H9 (cell line): ENCODE measurements at regions not wholly inside any gene's neighbourhood (a gene's known extent, or its start where the extent isn't known, plus 50 kb on each side); places are given as distances from the start of the nearest gene placed in this dataset.

Experiments used
- DNase-seq: peaks from one replicate; pipeline ENCODE4 v3.0.0-alpha.2; 2017
- H2AFZ ChIP-seq: one replicate; pipeline ENCODE4 v1.6.1; 2013; ENCODE audit warnings: mild to moderate bottlenecking, low read length, control low read depth, moderate library complexity
- H2AK5ac ChIP-seq: 2 replicates; pipeline ENCODE4 v1.6.1; 2013; ENCODE audit warnings: low read length, control low read depth, mixed read lengths; ENCODE audit not compliant: insufficient read length
- H2BK120ac ChIP-seq: one replicate; pipeline ENCODE4 v1.6.1; 2013; ENCODE audit warnings: low read depth, mild to moderate bottlenecking, low read length, control low read depth, inconsistent platforms; ENCODE audit not compliant: poor library complexity, severe bottlenecking
- H2BK12ac ChIP-seq: 2 replicates; pipeline ENCODE4 v1.6.1; 2013; ENCODE audit warnings: low read length, control low read depth, mixed read lengths, low read depth; ENCODE audit not compliant: insufficient read length
- H2BK15ac ChIP-seq: 2 replicates; pipeline ENCODE4 v1.6.1; 2013; ENCODE audit warnings: low read depth, low read length, control low read depth
- H2BK20ac ChIP-seq: one replicate; pipeline ENCODE4 v1.6.1; 2013; ENCODE audit warnings: low read depth, mild to moderate bottlenecking, low read length, control low read depth, inconsistent platforms; ENCODE audit not compliant: poor library complexity, severe bottlenecking
- H2BK5ac ChIP-seq: 2 replicates; pipeline ENCODE4 v1.6.1; 2013; ENCODE audit warnings: low read length, control low read depth, mixed read lengths; ENCODE audit not compliant: insufficient read length
- H3K14ac ChIP-seq: 2 replicates; pipeline ENCODE4 v1.6.1; 2013; ENCODE audit warnings: low read length, control low read depth; ENCODE audit not compliant: insufficient read depth
- H3K18ac ChIP-seq: 2 replicates; pipeline ENCODE4 v1.6.1; 2013; ENCODE audit warnings: low read depth, mild to moderate bottlenecking, mixed read lengths, low read length, control low read depth; ENCODE audit not compliant: insufficient read length
- H3K23ac ChIP-seq: 2 replicates; pipeline ENCODE4 v1.6.1; 2013; ENCODE audit warnings: low read length, control low read depth, mixed read lengths, low read depth; ENCODE audit not compliant: insufficient read length
- H3K23me2 ChIP-seq: 2 replicates; pipeline ENCODE4 v1.6.1; 2013; ENCODE audit warnings: low read depth, mild to moderate bottlenecking, mixed read lengths, low read length, control low read depth; ENCODE audit not compliant: insufficient read length, poor library complexity, severe bottlenecking
- H3K27ac ChIP-seq: 2 replicates; pipeline ENCODE4 v1.5.1; 2013; ENCODE audit warnings: low read length, control low read depth, mixed read lengths, low read depth; ENCODE audit not compliant: insufficient read length
- H3K27me3 ChIP-seq: 2 replicates; pipeline ENCODE4 v1.6.1; 2013; ENCODE audit warnings: low read length, control low read depth, inconsistent platforms; ENCODE audit not compliant: insufficient read depth
- H3K4ac ChIP-seq: 2 replicates; pipeline ENCODE4 v1.6.1; 2013; ENCODE audit warnings: low read depth, mild to moderate bottlenecking, control low read depth, inconsistent platforms, low read length, moderate library complexity
- H3K4me1 ChIP-seq: 2 replicates; pipeline ENCODE4 v1.6.1; 2013; ENCODE audit warnings: low read length, control low read depth, inconsistent platforms; ENCODE audit not compliant: insufficient read depth
- H3K4me2 ChIP-seq: 2 replicates; pipeline ENCODE4 v1.6.1; 2013; ENCODE audit warnings: low read length, control low read depth, mixed read lengths; ENCODE audit not compliant: insufficient read length, insufficient read depth
- H3K56ac ChIP-seq: 2 replicates; pipeline ENCODE4 v1.6.1; 2013; ENCODE audit warnings: low read depth, mild to moderate bottlenecking, mixed read lengths, low read length, control low read depth; ENCODE audit not compliant: insufficient read length
- H3K79me1 ChIP-seq: 2 replicates; pipeline ENCODE4 v1.6.1; 2013; ENCODE audit warnings: low read depth, mild to moderate bottlenecking, moderate library complexity, low read length, control low read depth, inconsistent platforms; ENCODE audit not compliant: insufficient read depth, poor library complexity, severe bottlenecking
- H3K79me2 ChIP-seq: 2 replicates; pipeline ENCODE4 v1.6.1; 2013; ENCODE audit warnings: low read length, control low read depth, inconsistent platforms; ENCODE audit not compliant: insufficient read depth
- H3K9ac ChIP-seq: 2 replicates; pipeline ENCODE4 v1.6.1; 2013; ENCODE audit warnings: low read length, control low read depth, mixed read lengths; ENCODE audit not compliant: insufficient read length; ENCODE audit errors: extremely low read depth
- H3K9me3 ChIP-seq: one replicate; pipeline ENCODE4 v1.6.1; 2013; ENCODE audit warnings: low read depth, low read length, inconsistent platforms; ENCODE audit not compliant: control insufficient read depth
- H3T11ph ChIP-seq: one replicate; pipeline ENCODE4 v1.6.1; 2013; ENCODE audit warnings: mild to moderate bottlenecking, low read length, control low read depth, inconsistent platforms
- H4K20me1 ChIP-seq: one replicate; pipeline ENCODE4 v1.6.1; 2013; ENCODE audit not compliant: control insufficient read depth, insufficient read length, insufficient read depth
- H4K5ac ChIP-seq: 2 replicates; pipeline ENCODE4 v1.6.1; 2013; ENCODE audit warnings: low read depth, mild to moderate bottlenecking, mixed read lengths, low read length, control low read depth; ENCODE audit not compliant: insufficient read length
- H4K8ac ChIP-seq: replicated peaks from 2 replicates; pipeline ENCODE4 v1.6.1; 2013; ENCODE audit warnings: low read length, control low read depth, mixed read lengths, low read depth; ENCODE audit not compliant: insufficient read length
- H4K91ac ChIP-seq: 2 replicates; pipeline ENCODE4 v1.6.1; 2013; ENCODE audit warnings: low read depth, mild to moderate bottlenecking, moderate library complexity, mixed read lengths, low read length, control low read depth; ENCODE audit not compliant: insufficient read length
- H3K27ac Mint-ChIP-seq, 3 experiments: 2 replicates in 2 of 3; 3 replicates in 1 of 3; pipeline ENCODE4 v1.8.0; 2020 to 2021; ENCODE audit warnings: mixed read lengths in 3 of 3, mild to moderate bottlenecking in 1 of 3, moderate library complexity in 1 of 3
- H3K27me3 Mint-ChIP-seq: 2 replicates; pipeline ENCODE4 v1.8.0; 2021; ENCODE audit warnings: low read depth, mild to moderate bottlenecking, moderate library complexity, mixed read lengths
- H3K36me3 Mint-ChIP-seq, 3 experiments: 2 replicates in 2 of 3; 3 replicates in 1 of 3; pipeline ENCODE4 v1.8.0; 2020 to 2021; ENCODE audit warnings: low read depth in 3 of 3, mixed read lengths in 3 of 3; ENCODE audit not compliant: insufficient read depth in 1 of 3
- H3K4me1 Mint-ChIP-seq, 2 experiments: 2 replicates each; pipeline ENCODE4 v1.8.0; 2020; ENCODE audit warnings: mixed read lengths in 2 of 2
- H3K4me3 Mint-ChIP-seq, 2 experiments: 2 replicates in 1 of 2; 3 replicates in 1 of 2; pipeline ENCODE4 v1.8.0; 2020 to 2021; ENCODE audit warnings: mild to moderate bottlenecking in 2 of 2, mixed read lengths in 2 of 2, moderate library complexity in 1 of 2
- H3K9me3 Mint-ChIP-seq, 2 experiments: 2 replicates in 1 of 2; 3 replicates in 1 of 2; pipeline ENCODE4 v1.8.0; 2020; ENCODE audit warnings: mild to moderate bottlenecking in 2 of 2, mixed read lengths in 2 of 2, moderate library complexity in 1 of 2
- WGBS: extraction: QIAGEN DNeasy Blood & Tissue Kit; methylation state at CpG from one replicate; pipeline ENCODE4 v1.1.7; 2013; ENCODE audit warnings: missing lambda C conversion rate, low lambda C conversion rate, mixed read lengths; ENCODE audit not compliant: insufficient read length; ENCODE audit errors: extremely low coverage; 5-methylcytosine and 5-hydroxymethylcytosine counted together
- TF ChIP-seq, protein P1 (sequence below): fragments of 200-600 bp; sonication (generic); conservative IDR thresholded peaks from 3 replicates; pipeline ENCODE4 v1.8.0; 2021; ENCODE audit warnings: antibody characterized with exemption, mild to moderate bottlenecking

DNA sequence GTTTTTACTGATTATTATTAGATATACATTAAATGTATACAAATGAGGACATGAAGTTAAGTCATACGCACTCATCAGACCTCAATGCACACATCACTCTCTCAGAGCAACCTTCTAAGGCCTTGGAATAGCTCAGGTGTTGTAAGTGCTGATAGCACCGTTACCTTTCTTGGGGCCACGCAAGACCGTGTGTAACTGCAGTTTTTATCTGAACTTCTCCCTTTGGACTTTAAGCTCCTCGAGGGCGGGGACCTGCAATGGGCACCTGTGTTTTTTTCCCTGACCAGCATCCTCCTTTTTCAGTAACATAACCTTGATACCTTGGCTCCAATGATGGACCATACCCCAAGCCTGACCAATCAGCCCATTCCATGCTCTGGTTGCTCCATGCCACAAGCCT is 136.5 kb upstream of the TMCC3 start:
- Histone ChIP-seq H4K91ac (no peak overlapping the region), H3K23me2 (no peaks in the 10 kb centered on the region), H2AK5ac (no peak overlapping the region), H3K56ac (no peak overlapping the region), H3K9me3 (no peaks in the 10 kb centered on the region), H2BK12ac (no peak overlapping the region), H3K4me2 (no peak overlapping the region), H4K8ac (no peak overlapping the region), H3K9ac (no peak overlapping the region), H4K20me1 (no peaks in the 10 kb centered on the region), H2BK5ac (no peak overlapping the region), H2BK120ac (no peak overlapping the region), H2BK15ac (no peak overlapping the region), H3K27me3 (no peaks in the 10 kb centered on the region), H3K23ac (no peak overlapping the region), H3K79me2 (no peaks in the 10 kb centered on the region), H3K27ac (no peak overlapping the region), H2BK20ac (no peak overlapping the region), H3K14ac (no peak overlapping the region), H2AFZ (no peak overlapping the region), H3K4me1 (no peaks in the 10 kb centered on the region), H3K18ac (no peak overlapping the region), H3K4ac (no peak overlapping the region), H3K79me1 (no peaks in the 10 kb centered on the region), H3T11ph (no peak overlapping the region), H4K5ac (no peak overlapping the region)
- TF ChIP-seq, protein P1, sequence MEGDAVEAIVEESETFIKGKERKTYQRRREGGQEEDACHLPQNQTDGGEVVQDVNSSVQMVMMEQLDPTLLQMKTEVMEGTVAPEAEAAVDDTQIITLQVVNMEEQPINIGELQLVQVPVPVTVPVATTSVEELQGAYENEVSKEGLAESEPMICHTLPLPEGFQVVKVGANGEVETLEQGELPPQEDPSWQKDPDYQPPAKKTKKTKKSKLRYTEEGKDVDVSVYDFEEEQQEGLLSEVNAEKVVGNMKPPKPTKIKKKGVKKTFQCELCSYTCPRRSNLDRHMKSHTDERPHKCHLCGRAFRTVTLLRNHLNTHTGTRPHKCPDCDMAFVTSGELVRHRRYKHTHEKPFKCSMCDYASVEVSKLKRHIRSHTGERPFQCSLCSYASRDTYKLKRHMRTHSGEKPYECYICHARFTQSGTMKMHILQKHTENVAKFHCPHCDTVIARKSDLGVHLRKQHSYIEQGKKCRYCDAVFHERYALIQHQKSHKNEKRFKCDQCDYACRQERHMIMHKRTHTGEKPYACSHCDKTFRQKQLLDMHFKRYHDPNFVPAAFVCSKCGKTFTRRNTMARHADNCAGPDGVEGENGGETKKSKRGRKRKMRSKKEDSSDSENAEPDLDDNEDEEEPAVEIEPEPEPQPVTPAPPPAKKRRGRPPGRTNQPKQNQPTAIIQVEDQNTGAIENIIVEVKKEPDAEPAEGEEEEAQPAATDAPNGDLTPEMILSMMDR: no peak
- no peaks in the 10 kb centered on the region; the same call in none of the 2 replicates for H3K27me3 Mint-ChIP-seq
- WGBS: no CpG with 5 or more reads among the region's 6 CpGs
- no peaks in the 10 kb centered on the region; a peak in 1 of 7 replicates for H3K36me3 Mint-ChIP-seq
- DNase-seq: no peak
- peaks cover 0 to 2% of the 10 kb centered on the region in 2 experiments; a peak in 1 of 5 replicates for H3K9me3 Mint-ChIP-seq
- H3K4me1 Mint-ChIP-seq: no peaks in the 10 kb centered on the region
- H3K4me3 Mint-ChIP-seq: no peak overlapping the region
- no peak overlapping the region for H3K27ac Mint-ChIP-seq
